Osteoblast (primary cell): ENCODE measurements at regions not wholly inside any gene's neighbourhood (a gene's known extent, or its start where the extent isn't known, plus 50 kb on each side); places are given as distances from the start of the nearest gene placed in this dataset.

Experiments used
- DNase-seq: peaks from one replicate; pipeline ENCODE4 v3.0.0; 2011; ENCODE audit warnings: low spot score, mixed read lengths; ENCODE audit not compliant: insufficient read length; ENCODE audit errors: missing footprints
- H2AFZ ChIP-seq: 2 replicates; pipeline ENCODE4 v1.6.0; 2011; ENCODE audit warnings: mild to moderate bottlenecking, low read length
- H3K27ac ChIP-seq: 2 replicates; pipeline ENCODE4 v1.5.1; 2011; ENCODE audit warnings: mild to moderate bottlenecking, low read depth, low read length, moderate library complexity
- H3K27me3 ChIP-seq: 2 replicates; pipeline ENCODE4 v1.6.0; 2012; ENCODE audit warnings: mild to moderate bottlenecking, control low read depth, inconsistent platforms, low read length, moderate library complexity; ENCODE audit not compliant: insufficient read depth
- H3K36me3 ChIP-seq: 2 replicates; pipeline ENCODE4 v1.5.1; 2011; ENCODE audit warnings: mild to moderate bottlenecking, low read length, control low read depth, moderate library complexity; ENCODE audit not compliant: insufficient read depth
- H3K4me1 ChIP-seq: 2 replicates; pipeline ENCODE4 v1.5.1; 2011; ENCODE audit warnings: mild to moderate bottlenecking, low read length, control low read depth, moderate library complexity; ENCODE audit not compliant: insufficient read depth
- H3K4me2 ChIP-seq: 2 replicates; pipeline ENCODE4 v1.6.0; 2011; ENCODE audit warnings: mild to moderate bottlenecking, low read length; ENCODE audit not compliant: insufficient read depth
- H3K4me3 ChIP-seq: fragments of 200-600 bp; sonication (generic); 3 replicates; pipeline ENCODE4 v1.5.1; 2012; ENCODE audit warnings: mild to moderate bottlenecking, low read length, inconsistent platforms; ENCODE audit not compliant: insufficient read depth
- H3K79me2 ChIP-seq: 2 replicates; pipeline ENCODE4 v1.6.0; 2012; ENCODE audit warnings: mild to moderate bottlenecking, low read length, control low read depth, inconsistent platforms; ENCODE audit not compliant: insufficient read depth
- H3K9me3 ChIP-seq: 2 replicates; pipeline ENCODE4 v1.5.1; 2011; ENCODE audit warnings: low read depth, low read length, control low read depth
- H4K20me1 ChIP-seq: 2 replicates; pipeline ENCODE4 v1.6.0; 2012; ENCODE audit warnings: mild to moderate bottlenecking, low read length, control low read depth; ENCODE audit not compliant: insufficient read depth
- CTCF ChIP-seq: IDR thresholded peaks from 2 replicates; pipeline ENCODE4 v1.5.1; 2011; ENCODE audit warnings: mild to moderate bottlenecking, low read depth, low read length, moderate library complexity; ENCODE audit errors: extremely low read depth

- Histone ChIP-seq H3K9me3 (no peaks in the 10 kb centered on the region), H2AFZ (no peak overlapping the region), H3K4me1 (no peaks in the 10 kb centered on the region), H3K27me3 (no peaks in the 10 kb centered on the region), H3K4me2 (no peak overlapping the region), H3K79me2 (no peaks in the 10 kb centered on the region), H3K4me3 (no peak overlapping the region), H4K20me1 (no peaks in the 10 kb centered on the region), H3K36me3 (no peaks in the 10 kb centered on the region), H3K27ac (no peak overlapping the region)
- no peak for TF ChIP-seq CTCF
- DNase-seq: no peak
Observed at GRCh38 chr5:90224342-90224741, 185.2 kb downstream of the CETN3 start.

- no peak for TF ChIP-seq CTCF
- Histone ChIP-seq H3K9me3 (no peaks in the 10 kb centered on the region), H3K4me2 (no peak overlapping the region), H3K27me3 (no peaks in the 10 kb centered on the region), H2AFZ (no peak overlapping the region), H3K4me3 (no peak overlapping the region), H4K20me1 (no peaks in the 10 kb centered on the region), H3K4me1 (no peaks in the 10 kb centered on the region), H3K36me3 (no peaks in the 10 kb centered on the region), H3K27ac (no peak overlapping the region), H3K79me2 (no peaks in the 10 kb centered on the region)
- no peak for DNase-seq
Observed at GRCh38 chr5:90223756-90224155, 185.8 kb downstream of the CETN3 start.

- Histone ChIP-seq H3K4me3 (no peak overlapping the region), H3K79me2 (no peaks in the 10 kb centered on the region), H3K36me3 (no peaks in the 10 kb centered on the region), H3K4me2 (no peak overlapping the region), H3K27ac (no peak overlapping the region), H3K4me1 (no peaks in the 10 kb centered on the region), H2AFZ (no peak overlapping the region), H4K20me1 (no peaks in the 10 kb centered on the region), H3K9me3 (no peaks in the 10 kb centered on the region), H3K27me3 (no peaks in the 10 kb centered on the region)
- no peak for DNase-seq
- TF ChIP-seq CTCF: no peak
Observed at GRCh38 chr5:90221951-90222350, 187.6 kb downstream of the CETN3 start.

DNA sequence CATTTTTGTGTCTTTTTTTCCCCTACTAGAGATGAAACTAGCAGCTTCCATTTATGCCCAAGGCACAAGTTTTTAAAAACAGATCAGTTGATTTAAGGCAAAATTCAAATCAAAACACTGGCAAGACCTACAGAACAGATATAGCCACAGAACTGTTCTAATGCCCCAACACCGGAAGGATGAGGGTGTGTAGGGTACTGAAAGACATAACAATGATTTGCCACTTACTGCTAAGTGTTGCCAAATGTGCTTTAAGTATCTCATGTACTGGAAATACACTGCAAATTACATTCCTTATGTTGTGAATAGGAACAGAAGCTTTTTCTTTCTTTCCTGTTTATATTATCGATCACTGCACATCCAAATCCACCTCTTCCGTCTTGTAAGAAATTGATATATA, 189.0 kb downstream of the CETN3 start:
- Histone ChIP-seq H3K79me2 (no peaks in the 10 kb centered on the region), H3K27me3 (no peaks in the 10 kb centered on the region)
- no peak for TF ChIP-seq CTCF

More for the DNA sequence above, 189.0 kb downstream of the CETN3 start:
- no peak overlapping the region for H2AFZ ChIP-seq
- no peak overlapping the region for H3K4me2 ChIP-seq
- H3K4me3 ChIP-seq: no peak overlapping the region
- no peaks in the 10 kb centered on the region for H4K20me1 ChIP-seq
- no peaks in the 10 kb centered on the region for H3K9me3 ChIP-seq
- H3K27ac ChIP-seq: no peak overlapping the region
- no peaks in the 10 kb centered on the region for H3K4me1 ChIP-seq
- no peak for DNase-seq
- no peaks in the 10 kb centered on the region for H3K36me3 ChIP-seq
